ENCODE measurements at regions not wholly inside any gene's neighbourhood (a gene's known extent, or its start where the extent isn't known, plus 50 kb on each side); places are given as distances from the start of the nearest gene placed in this dataset.

DNA sequence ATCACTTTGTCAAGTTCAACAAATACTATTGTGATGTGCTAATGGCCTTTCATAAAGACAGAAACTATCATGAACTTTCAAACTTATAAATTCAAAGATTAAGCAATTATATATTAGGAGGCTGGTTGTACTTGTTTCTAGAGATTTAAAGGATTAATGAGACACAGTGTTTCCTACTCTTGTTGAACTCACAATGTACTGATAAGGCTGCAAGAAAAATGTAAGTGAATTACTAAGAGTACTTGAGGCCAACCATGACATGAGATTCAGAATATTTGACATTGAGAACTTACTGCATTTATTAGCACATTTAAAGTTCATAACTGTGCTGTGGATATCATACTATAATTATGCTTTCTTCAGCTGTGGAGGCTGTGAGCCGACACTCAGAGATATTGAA is 1210.5 kb upstream of the SORCS1 start (continued):
- TF ChIP-seq NANOG (IDR thresholded peaks at IDR 0.05; ENCODE audit: insufficient read depth, low read depth, low read length, poor library complexity, severe bottlenecking) (no peak), JUND (IDR thresholded peaks at IDR 0.05; ENCODE audit: low read length) (no peak), HDAC6 (IDR thresholded peaks at IDR 0.05; ENCODE audit: low read depth, low read length) (no peak), KDM5A (IDR thresholded peaks at IDR 0.05; ENCODE audit: low read length) (no peak), SIX5 (IDR thresholded peaks at IDR 0.05; ENCODE audit: low read depth, low read length) (no peak)
- TF ChIP-seq, protein P1, sequence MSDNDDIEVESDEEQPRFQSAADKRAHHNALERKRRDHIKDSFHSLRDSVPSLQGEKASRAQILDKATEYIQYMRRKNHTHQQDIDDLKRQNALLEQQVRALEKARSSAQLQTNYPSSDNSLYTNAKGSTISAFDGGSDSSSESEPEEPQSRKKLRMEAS (IDR thresholded peaks at IDR 0.05) = no peak
